Upper lobe of right lung (tissue), 1 donor: ENCODE measurements at regions not wholly inside any gene's neighbourhood (a gene's known extent, or its start where the extent isn't known, plus 50 kb on each side); places are given as distances from the start of the nearest gene placed in this dataset.
"Not testable (repeated sequence)": the region's sequence is repeated elsewhere in the genome, so short reads cannot be mapped to it uniquely, and the experiment has no call there.

Experiments
- ATAC-seq: fragments of 200-7000 bp; cut with Tn5 transposase; one replicate; pipeline ENCODE4 v1.9.1; 2020; ENCODE audit warnings: mild to moderate bottlenecking, moderate library complexity
- DNase-seq: peaks from one replicate; pipeline ENCODE4 v3.0.0-alpha.2; 2020
- H3K27ac ChIP-seq: fragments of 200-600 bp; one replicate; pipeline ENCODE4 v1.8.0; 2022
- H3K27me3 ChIP-seq: fragments of 200-600 bp; one replicate; pipeline ENCODE4 v1.8.0; 2022; ENCODE audit warnings: mild to moderate bottlenecking
- H3K36me3 ChIP-seq: fragments of 200-600 bp; one replicate; pipeline ENCODE4 v1.8.0; 2022
- H3K4me1 ChIP-seq: fragments of 200-600 bp; one replicate; pipeline ENCODE4 v1.8.0; 2022
- H3K4me3 ChIP-seq: fragments of 200-600 bp; one replicate; pipeline ENCODE4 v1.8.0; 2022; ENCODE audit warnings: mild to moderate bottlenecking
- H3K9me3 ChIP-seq: fragments of 200-600 bp; one replicate; pipeline ENCODE4 v1.8.0; 2022
- CTCF ChIP-seq: fragments of 200-600 bp; IDR thresholded peaks from one replicate; pipeline ENCODE4 v1.8.0; 2022; ENCODE audit warnings: antibody characterized with exemption
- intact Hi-C: fragments of 100-400 bp; cut with DNase I; formaldehyde crosslinking; loops from one replicate; pipeline ENCODE4 v1.11.0; 2022
- donor health status: DM: no; HTN: yes; CAD: no; lungs with severe emphysema.

- Histone ChIP-seq H3K36me3 (no peaks in the 10 kb centered on the region), H3K27me3 (no peaks in the 10 kb centered on the region), H3K27ac (no peak overlapping the region), H3K4me3 (no peak overlapping the region), H3K9me3 (no peaks in the 10 kb centered on the region), H3K4me1 (no peaks in the 10 kb centered on the region)
- no peak for ATAC-seq
- no peak for DNase-seq
- intact Hi-C loops = no loop called here
- no peak for TF ChIP-seq CTCF
Measured at GRCh38 chr1:230556453-230556852, 85.8 kb upstream of the COG2 start.

- H3K9me3 ChIP-seq = no peaks in the 10 kb centered on the region
- no peak overlapping the region for H3K4me3 ChIP-seq
- H3K27me3 ChIP-seq = no peaks in the 10 kb centered on the region
- intact Hi-C loops = no loop called here
- TF ChIP-seq CTCF = no peak
- no peak overlapping the region for H3K27ac ChIP-seq
- DNase-seq (no peak), ATAC-seq (no peak)
- H3K36me3 ChIP-seq = no peaks in the 10 kb centered on the region
- H3K4me1 ChIP-seq = no peaks in the 10 kb centered on the region
Measured at GRCh38 chr1:230555814-230556213, 86.5 kb upstream of the COG2 start.

- intact Hi-C loops = no loop called here
- Histone ChIP-seq H3K27me3 (no peaks in the 10 kb centered on the region), H3K27ac (no peak overlapping the region), H3K36me3 (no peaks in the 10 kb centered on the region), H3K4me1 (no peaks in the 10 kb centered on the region), H3K9me3 (no peaks in the 10 kb centered on the region), H3K4me3 (no peak overlapping the region)
- DNase-seq (no peak), ATAC-seq (no peak)
- no peak for TF ChIP-seq CTCF
Measured at GRCh38 chr1:230552880-230553279, 89.4 kb upstream of the COG2 start.

GRCh38 chr1:230550945-230551344, 91.3 kb upstream of the COG2 start:
- H3K27me3 ChIP-seq, intact Hi-C loops, H3K4me3 ChIP-seq, DNase-seq, H3K4me1 ChIP-seq, H3K27ac ChIP-seq, H3K9me3 ChIP-seq, ATAC-seq, H3K36me3 ChIP-seq: not testable (repeated sequence)

GRCh38 chr1:230550428-230550827, 91.9 kb upstream of the COG2 start:
- Histone ChIP-seq H3K27me3 (no peaks in the 10 kb centered on the region), H3K4me1 (no peaks in the 10 kb centered on the region), H3K4me3 (no peak overlapping the region), H3K27ac (no peak overlapping the region), H3K36me3 (no peaks in the 10 kb centered on the region), H3K9me3 (no peaks in the 10 kb centered on the region)
- no peak for TF ChIP-seq CTCF
- no peak for DNase-seq
- intact Hi-C loops = no loop called here
- no peak for ATAC-seq

- Histone ChIP-seq H3K9me3 (no peaks in the 10 kb centered on the region), H3K4me3 (no peak overlapping the region), H3K4me1 (no peaks in the 10 kb centered on the region), H3K27me3 (no peaks in the 10 kb centered on the region), H3K27ac (no peak overlapping the region), H3K36me3 (no peaks in the 10 kb centered on the region)
- intact Hi-C loops = no loop called here
- no peak for TF ChIP-seq CTCF
- ATAC-seq (no peak), DNase-seq (no peak)
Measured at GRCh38 chr1:230549625-230550024, 92.7 kb upstream of the COG2 start.
